ENCODE measurements at regions not wholly inside any gene's neighbourhood (a gene's known extent, or its start where the extent isn't known, plus 50 kb on each side); places are given as distances from the start of the nearest gene placed in this dataset.

GRCh38 chr7:41449286-41449685 lies 253.6 kb downstream of the INHBA start:
- Histone ChIP-seq H3K4me3 (ENCODE audit: low read length) (no peak overlapping the region), H3K27me3 (ENCODE audit: control insufficient read depth, insufficient read depth, low read length, poor library complexity, severe bottlenecking) (no peaks in the 10 kb centered on the region), H3K9me3 (ENCODE audit: control insufficient read depth, low read length) (no peaks in the 10 kb centered on the region), H3K27ac (ENCODE audit: low read depth, low read length) (no peak overlapping the region), H3K36me3 (ENCODE audit: control insufficient read depth, insufficient read depth, low read length) (no peaks in the 10 kb centered on the region), H3K4me1 (ENCODE audit: control insufficient read depth, insufficient read depth, low read length) (peaks cover 12% of the 10 kb centered on the region), H3K9ac (ENCODE audit: extremely low read depth, low read length, poor library complexity, severe bottlenecking) (no peak overlapping the region)
- Mint-ChIP-seq H3K27me3 (ENCODE audit: insufficient read depth) (peaks cover 1% of the 10 kb centered on the region), H3K4me1 (peaks cover 19% of the 10 kb centered on the region), H3K36me3 (ENCODE audit: low read depth) (no peaks in the 10 kb centered on the region), H3K9me3 (no peaks in the 10 kb centered on the region), H3K4me3 (no peak overlapping the region), H3K27ac (no peak overlapping the region)
- TF ChIP-seq, protein P1, sequence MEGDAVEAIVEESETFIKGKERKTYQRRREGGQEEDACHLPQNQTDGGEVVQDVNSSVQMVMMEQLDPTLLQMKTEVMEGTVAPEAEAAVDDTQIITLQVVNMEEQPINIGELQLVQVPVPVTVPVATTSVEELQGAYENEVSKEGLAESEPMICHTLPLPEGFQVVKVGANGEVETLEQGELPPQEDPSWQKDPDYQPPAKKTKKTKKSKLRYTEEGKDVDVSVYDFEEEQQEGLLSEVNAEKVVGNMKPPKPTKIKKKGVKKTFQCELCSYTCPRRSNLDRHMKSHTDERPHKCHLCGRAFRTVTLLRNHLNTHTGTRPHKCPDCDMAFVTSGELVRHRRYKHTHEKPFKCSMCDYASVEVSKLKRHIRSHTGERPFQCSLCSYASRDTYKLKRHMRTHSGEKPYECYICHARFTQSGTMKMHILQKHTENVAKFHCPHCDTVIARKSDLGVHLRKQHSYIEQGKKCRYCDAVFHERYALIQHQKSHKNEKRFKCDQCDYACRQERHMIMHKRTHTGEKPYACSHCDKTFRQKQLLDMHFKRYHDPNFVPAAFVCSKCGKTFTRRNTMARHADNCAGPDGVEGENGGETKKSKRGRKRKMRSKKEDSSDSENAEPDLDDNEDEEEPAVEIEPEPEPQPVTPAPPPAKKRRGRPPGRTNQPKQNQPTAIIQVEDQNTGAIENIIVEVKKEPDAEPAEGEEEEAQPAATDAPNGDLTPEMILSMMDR (conservative IDR thresholded peaks at IDR 0.05): no peak
- no peak for DNase-seq
- 87% methylated on average over 3 of the region's 3 CpGs; no CpG with 5 or more reads in 1 of the 2 experiments for WGBS, 2 experiments (ENCODE audit: insufficient coverage in 1 of 2, insufficient read length in 1 of 2)

DNA sequence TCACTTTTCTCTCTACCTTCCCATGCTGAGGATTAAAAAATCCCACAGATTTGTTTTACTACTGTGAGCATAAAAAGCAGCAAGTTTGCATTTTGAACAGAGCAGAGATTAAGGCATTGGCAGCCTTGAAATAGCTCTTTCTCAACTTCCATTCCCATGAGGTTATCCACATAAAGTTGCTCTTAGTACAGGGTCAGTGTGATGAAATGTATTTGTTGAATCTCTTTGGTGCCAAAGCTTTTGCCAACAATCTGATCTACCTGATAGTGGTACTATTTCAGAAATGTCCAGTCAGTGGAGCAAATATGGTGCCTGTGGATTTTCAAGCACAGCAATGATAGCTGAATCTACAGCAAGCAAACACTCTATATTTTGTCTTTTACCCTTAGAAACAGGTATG lies 254.8 kb downstream of the INHBA start:
- H3K36me3 ChIP-seq (ENCODE audit: control insufficient read depth, insufficient read depth, low read length): no peaks in the 10 kb centered on the region
- no peak overlapping the region for H3K4me3 ChIP-seq (ENCODE audit: low read length)
- no peak overlapping the region for H3K27ac Mint-ChIP-seq
- H3K9ac ChIP-seq (ENCODE audit: extremely low read depth, low read length, poor library complexity, severe bottlenecking): no peak overlapping the region
- no peaks in the 10 kb centered on the region for H3K36me3 Mint-ChIP-seq (ENCODE audit: low read depth)
- H3K9me3 Mint-ChIP-seq: no peaks in the 10 kb centered on the region
- H3K27me3 Mint-ChIP-seq (ENCODE audit: insufficient read depth): peaks cover 1% of the 10 kb centered on the region
- no peak overlapping the region for H3K27ac ChIP-seq (ENCODE audit: low read depth, low read length)
- no peak overlapping the region for H3K4me3 Mint-ChIP-seq
- TF ChIP-seq, protein P1 (conservative IDR thresholded peaks at IDR 0.05): no peak
- H3K4me1 Mint-ChIP-seq: peaks cover 19% of the 10 kb centered on the region
- DNase-seq: no peak
- peaks cover 12% of the 10 kb centered on the region for H3K4me1 ChIP-seq (ENCODE audit: control insufficient read depth, insufficient read depth, low read length)
- H3K9me3 ChIP-seq (ENCODE audit: control insufficient read depth, low read length): no peaks in the 10 kb centered on the region
- no peaks in the 10 kb centered on the region for H3K27me3 ChIP-seq (ENCODE audit: control insufficient read depth, insufficient read depth, low read length, poor library complexity, severe bottlenecking)

DNA sequence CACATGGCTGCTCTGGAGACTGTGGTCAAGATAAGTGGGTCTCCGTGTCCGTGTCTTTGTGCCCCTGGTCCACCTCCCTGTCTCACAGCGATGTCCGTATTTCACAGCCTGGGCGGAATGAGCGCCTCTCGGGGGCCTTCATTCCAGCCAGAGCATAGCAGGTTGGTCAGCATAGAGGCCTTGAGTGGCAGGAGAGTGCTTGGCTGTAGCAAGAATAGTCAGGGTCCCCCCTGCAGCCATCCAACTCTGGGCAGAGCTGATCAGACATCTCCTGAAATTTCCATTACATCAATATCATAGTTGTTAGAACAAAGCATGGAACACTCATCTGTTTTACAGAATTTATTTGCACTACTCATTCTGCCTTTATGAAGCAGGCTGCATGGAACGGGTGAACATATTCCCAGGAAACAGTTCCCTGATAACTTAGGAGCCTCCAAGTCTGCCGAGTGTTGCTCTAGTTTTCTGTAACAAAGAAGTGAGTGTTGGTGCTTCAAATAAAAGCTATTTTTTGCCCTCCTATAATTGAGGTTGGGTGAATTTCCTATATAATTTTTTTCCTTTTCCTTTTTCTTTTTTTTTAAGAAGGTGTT lies 255.3 kb downstream of the INHBA start:
- WGBS, 2 experiments (ENCODE audit: insufficient coverage in 1 of 2, insufficient read length in 1 of 2): 87 to 95% methylated on average over 4 to 9 of the region's 9 CpGs
- Histone ChIP-seq H3K9me3 (ENCODE audit: control insufficient read depth, low read length) (no peaks in the 10 kb centered on the region), H3K27ac (ENCODE audit: low read depth, low read length) (no peak overlapping the region), H3K4me1 (ENCODE audit: control insufficient read depth, insufficient read depth, low read length) (peaks cover 12% of the 10 kb centered on the region), H3K27me3 (ENCODE audit: control insufficient read depth, insufficient read depth, low read length, poor library complexity, severe bottlenecking) (no peaks in the 10 kb centered on the region), H3K9ac (ENCODE audit: extremely low read depth, low read length, poor library complexity, severe bottlenecking) (no peak overlapping the region), H3K36me3 (ENCODE audit: control insufficient read depth, insufficient read depth, low read length) (no peaks in the 10 kb centered on the region), H3K4me3 (ENCODE audit: low read length) (no peak overlapping the region)
- Mint-ChIP-seq H3K9me3 (no peaks in the 10 kb centered on the region), H3K27ac (no peak overlapping the region), H3K4me1 (peaks cover 19% of the 10 kb centered on the region), H3K27me3 (ENCODE audit: insufficient read depth) (peaks cover 1% of the 10 kb centered on the region), H3K4me3 (no peak overlapping the region), H3K36me3 (ENCODE audit: low read depth) (no peaks in the 10 kb centered on the region)
- TF ChIP-seq, protein P1 (conservative IDR thresholded peaks at IDR 0.05): no peak
- DNase-seq: no peak
